Mesodermal cell (in vitro differentiated cells): ENCODE measurements at regions not wholly inside any gene's neighbourhood (a gene's known extent, or its start where the extent isn't known, plus 50 kb on each side); places are given as distances from the start of the nearest gene placed in this dataset.
A peak's percentile ranks its signal among the peaks of the same experiment; 100 is the strongest.
"Not testable (repeated sequence)": the region's sequence is repeated elsewhere in the genome, so short reads cannot be mapped to it uniquely, and the experiment has no call there.

Experiments used
- H3K27ac ChIP-seq: 2 replicates; pipeline ENCODE4 v1.7.0; 2013; ENCODE audit warnings: mild to moderate bottlenecking, low read depth, low read length, moderate library complexity; ENCODE audit not compliant: severe bottlenecking
- H3K36me3 ChIP-seq: 2 replicates; pipeline ENCODE4 v1.7.1; 2013; ENCODE audit warnings: mild to moderate bottlenecking, low read length, moderate library complexity; ENCODE audit not compliant: control insufficient read depth, insufficient read depth
- H3K4me1 ChIP-seq: one replicate; pipeline ENCODE4 v1.7.1; 2013; ENCODE audit warnings: mild to moderate bottlenecking, low read length; ENCODE audit not compliant: insufficient read depth, control insufficient read depth, poor library complexity, severe bottlenecking
- H3K4me3 ChIP-seq: 2 replicates; pipeline ENCODE4 v1.7.0; 2013; ENCODE audit warnings: low read length, control low read depth, mild to moderate bottlenecking; ENCODE audit not compliant: insufficient read depth, poor library complexity, severe bottlenecking; ENCODE audit errors: extremely low read depth
- H3K9me3 ChIP-seq: 2 replicates; pipeline ENCODE4 v1.7.1; 2013; ENCODE audit warnings: mild to moderate bottlenecking, low read length, moderate library complexity; ENCODE audit not compliant: control insufficient read depth
- WGBS, 2 experiments: methylation state at CpG; one replicate each; pipeline ENCODE4 v1.1.5; 2013; ENCODE audit warnings: missing lambda C conversion rate in 2 of 2; ENCODE audit not compliant: insufficient coverage in 2 of 2; 5-methylcytosine and 5-hydroxymethylcytosine counted together

DNA sequence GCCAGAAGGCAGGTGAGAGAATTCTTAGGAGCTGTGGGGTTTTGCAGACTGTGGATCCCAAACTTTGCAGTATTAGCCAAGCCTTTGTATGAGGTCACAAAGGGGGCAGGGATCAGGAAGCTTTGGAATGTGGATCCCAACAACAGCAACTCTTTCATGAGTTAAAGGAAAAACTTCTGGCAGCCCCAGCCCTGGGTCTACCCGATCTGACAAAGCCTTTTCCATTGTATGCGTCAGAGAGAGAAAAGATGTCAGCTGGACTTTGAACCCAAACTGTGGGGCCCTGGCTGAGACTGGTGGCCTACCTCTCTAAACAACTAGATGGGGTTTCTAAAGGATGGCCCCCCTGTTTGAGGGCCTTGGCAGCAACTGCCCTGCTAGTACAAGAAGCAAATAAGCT lies 101.8 kb upstream of the OSBPL11 start:
- H3K27ac ChIP-seq, H3K4me1 ChIP-seq: not testable (repeated sequence)
- WGBS, 2 experiments = 86% methylated on average over 2 of the region's 2 CpGs; no CpG with 5 or more reads in 1 of the 2 experiments

DNA sequence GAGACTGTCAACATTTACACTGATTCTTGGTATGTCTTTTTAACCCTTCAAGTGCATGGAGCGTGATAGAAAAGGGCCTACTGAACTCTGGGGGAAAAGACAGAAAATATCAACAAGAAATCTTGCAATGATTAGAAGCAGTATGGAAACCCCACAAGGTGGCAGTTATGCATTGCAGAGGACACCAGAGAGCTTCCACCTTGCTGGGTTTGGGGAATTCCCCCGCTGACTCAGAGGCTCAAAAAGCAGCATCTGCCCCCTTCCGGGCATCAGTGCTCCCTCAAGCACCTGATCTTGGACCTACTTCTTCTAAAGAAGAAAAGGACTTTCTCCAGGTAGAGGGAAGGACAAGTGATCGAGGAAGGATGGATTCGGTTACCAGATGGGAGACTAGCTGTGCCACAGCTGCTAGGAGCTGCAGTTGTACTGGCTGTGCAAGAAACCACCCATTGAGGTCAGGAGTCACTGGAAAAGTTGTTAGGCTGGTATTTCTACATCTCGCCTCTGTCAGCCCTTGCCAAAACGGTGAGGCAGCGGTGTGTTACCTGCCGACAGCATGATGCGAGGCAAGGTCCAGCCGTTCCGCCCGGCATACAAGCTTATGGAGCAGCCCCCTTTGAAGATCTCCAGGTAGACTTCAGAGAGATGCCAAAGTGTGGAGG lies 102.8 kb upstream of the OSBPL11 start:
- H3K4me3 ChIP-seq, H3K36me3 ChIP-seq, H3K9me3 ChIP-seq, H3K27ac ChIP-seq, H3K4me1 ChIP-seq: not testable (repeated sequence)
- WGBS, 2 experiments = 88 to 94% methylated on average over 6 to 7 of the region's 13 CpGs

More for the DNA sequence above, 101.8 kb upstream of the OSBPL11 start:
- H3K4me3 ChIP-seq, H3K9me3 ChIP-seq, H3K36me3 ChIP-seq: not testable (repeated sequence)

- no peak overlapping the region for H3K4me3 ChIP-seq
- 87 to 95% methylated on average over 4 to 8 of the region's 24 CpGs for WGBS, 2 experiments
- H3K27ac ChIP-seq = no peak overlapping the region
- no peaks in the 10 kb centered on the region for H3K36me3 ChIP-seq
- H3K9me3 ChIP-seq = no peaks in the 10 kb centered on the region
- no peaks in the 10 kb centered on the region for H3K4me1 ChIP-seq
Measured at GRCh38 chr3:125715651-125716050, 120.4 kb upstream of the OSBPL11 start.

DNA sequence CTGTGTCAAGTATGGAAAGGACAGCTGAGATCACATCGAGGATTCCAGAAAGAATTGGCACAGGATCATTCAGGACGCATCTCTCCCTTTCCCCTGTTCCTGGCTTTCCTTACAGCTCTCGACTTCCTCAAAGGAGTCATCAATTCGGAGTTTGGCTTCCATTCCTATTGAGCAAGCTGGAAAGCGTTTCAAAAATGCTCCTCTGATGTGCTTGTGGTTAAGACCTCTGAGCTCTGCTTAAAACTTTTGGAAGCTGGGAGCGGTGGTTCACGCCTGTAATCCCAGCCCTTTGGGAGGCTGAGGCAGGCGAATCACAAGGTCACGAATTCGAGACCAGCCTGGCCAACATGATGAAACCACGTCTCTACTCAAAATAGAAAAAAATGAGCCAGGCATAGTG lies 136.9 kb upstream of the OSBPL11 start:
- 88 to 92% methylated on average over 7 to 11 of the region's 11 CpGs for WGBS, 2 experiments

GRCh38 chr3:125741991-125742718 lies 146.9 kb upstream of the OSBPL11 start:
- H3K36me3 ChIP-seq, H3K27ac ChIP-seq: not testable (repeated sequence)
- WGBS, 2 experiments = 88% methylated on average over 4 of the region's 11 CpGs

More for the DNA sequence above, 136.9 kb upstream of the OSBPL11 start:
- H3K4me3 ChIP-seq, H3K36me3 ChIP-seq, H3K9me3 ChIP-seq, H3K4me1 ChIP-seq, H3K27ac ChIP-seq: not testable (repeated sequence)

GRCh38 chr3:125742845-125743244 lies 147.5 kb upstream of the OSBPL11 start:
- H3K27ac ChIP-seq = not testable (repeated sequence)

More at GRCh38 chr3:125741991-125742718, 146.9 kb upstream of the OSBPL11 start:
- H3K9me3 ChIP-seq, H3K4me3 ChIP-seq, H3K4me1 ChIP-seq: not testable (repeated sequence)

GRCh38 chr3:125757050-125757449 lies 161.8 kb upstream of the OSBPL11 start:
- WGBS, 2 experiments = no CpG with 5 or more reads among the region's 1 CpG
- H3K27ac ChIP-seq, H3K36me3 ChIP-seq, H3K4me3 ChIP-seq, H3K9me3 ChIP-seq, H3K4me1 ChIP-seq: not testable (repeated sequence)

More at GRCh38 chr3:125742845-125743244, 147.5 kb upstream of the OSBPL11 start:
- H3K36me3 ChIP-seq, H3K9me3 ChIP-seq, H3K4me3 ChIP-seq, H3K4me1 ChIP-seq: not testable (repeated sequence)
- WGBS, 2 experiments = 60 to 72% methylated on average over 1 to 2 of the region's 3 CpGs

- not testable (repeated sequence) for H3K4me3 ChIP-seq, H3K4me1 ChIP-seq, H3K36me3 ChIP-seq, H3K27ac ChIP-seq, H3K9me3 ChIP-seq
- 94 to 96% methylated on average over 24 to 29 of the region's 32 CpGs for WGBS, 2 experiments
Measured at GRCh38 chr3:125758641-125759130, 163.4 kb upstream of the OSBPL11 start.

DNA sequence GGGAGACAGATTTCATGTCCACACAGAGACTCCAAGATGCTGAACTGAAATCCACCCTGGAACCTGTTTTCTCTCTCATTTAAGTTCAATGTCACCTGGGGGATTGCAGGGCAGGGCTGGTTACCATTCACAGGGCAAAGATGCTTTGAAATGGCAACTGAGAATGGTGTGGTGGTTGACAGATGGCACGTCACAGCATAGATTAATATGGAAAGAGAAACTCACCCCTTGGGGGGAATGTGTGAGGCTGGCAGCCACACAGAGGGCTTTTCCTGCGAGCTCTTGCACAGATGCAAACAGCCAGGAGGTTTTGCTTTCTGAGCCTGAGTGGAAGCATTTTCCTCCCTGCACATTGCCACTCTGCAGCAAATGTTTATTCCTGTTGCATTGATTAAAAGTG lies 167.3 kb upstream of the OSBPL11 start:
- not testable (repeated sequence) for H3K27ac ChIP-seq, H3K9me3 ChIP-seq
- 80 to 100% methylated on average over 1 of the region's 2 CpGs for WGBS, 2 experiments

GRCh38 chr3:125766285-125766826 lies 171.1 kb upstream of the OSBPL11 start:
- 2 to 5% methylated on average over 13 to 24 of the region's 54 CpGs for WGBS, 2 experiments
- H3K27ac ChIP-seq = not testable (repeated sequence)

More for the DNA sequence above, 167.3 kb upstream of the OSBPL11 start:
- not testable (repeated sequence) for H3K36me3 ChIP-seq, H3K4me1 ChIP-seq, H3K4me3 ChIP-seq

DNA sequence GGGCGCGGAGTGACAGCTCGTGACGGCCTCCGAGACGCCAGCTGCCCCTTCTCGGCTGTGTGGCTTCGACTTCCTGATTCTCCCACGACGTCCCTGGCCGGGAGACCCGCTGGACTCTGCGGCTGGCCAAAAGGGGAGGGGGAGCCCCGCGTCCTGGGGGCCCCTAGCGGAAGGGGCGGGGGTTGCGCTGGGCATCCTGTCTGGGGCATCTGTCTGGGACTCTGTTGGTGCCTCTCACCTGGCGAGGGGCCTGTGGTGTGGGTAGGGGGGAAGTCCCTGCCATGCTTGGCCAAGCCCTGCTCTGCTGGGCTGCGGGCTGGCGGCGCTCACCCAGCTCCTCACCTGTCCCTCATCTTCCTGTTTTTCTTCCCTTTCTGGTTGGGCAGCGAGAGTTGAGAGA lies 171.6 kb upstream of the OSBPL11 start:
- peak overlapping the region; percentile 40 for H3K4me3 ChIP-seq
- not testable (repeated sequence) for H3K36me3 ChIP-seq, H3K4me1 ChIP-seq, H3K9me3 ChIP-seq, H3K27ac ChIP-seq
- 5% methylated on average over 4 of the region's 23 CpGs; no CpG with 5 or more reads in 1 of the 2 experiments for WGBS, 2 experiments

More at GRCh38 chr3:125766285-125766826, 171.1 kb upstream of the OSBPL11 start:
- not testable (repeated sequence) for H3K9me3 ChIP-seq, H3K36me3 ChIP-seq, H3K4me1 ChIP-seq
- peak overlapping the region; percentile 40 for H3K4me3 ChIP-seq
